ENCODE measurements at regions not wholly inside any gene's neighbourhood (a gene's known extent, or its start where the extent isn't known, plus 50 kb on each side); places are given as distances from the start of the nearest gene placed in this dataset.

- no peak for DNase-seq (ENCODE audit: low read depth in 2 of 2)
Observed at GRCh38 chr11:71201936-71202597, 50.3 kb downstream of the SHANK2 start.

DNA sequence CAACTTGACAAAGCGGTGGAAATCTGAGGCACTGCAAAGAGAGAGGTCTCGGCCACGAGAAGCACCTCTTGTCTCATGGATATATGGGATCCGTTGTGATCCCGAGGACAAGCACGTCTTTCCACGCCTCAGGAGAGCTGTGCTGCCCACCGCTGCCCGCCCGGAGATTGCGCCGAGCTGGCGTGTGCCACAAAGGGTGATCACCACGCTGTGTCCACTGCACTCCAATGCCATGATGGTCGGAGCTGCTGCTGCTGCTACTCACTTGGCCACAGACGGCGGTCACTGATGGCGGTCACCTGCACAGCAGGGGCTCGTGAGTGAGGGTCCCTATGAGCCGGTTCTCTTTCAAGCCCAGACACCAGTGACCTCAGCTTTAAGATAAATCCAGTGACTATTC, 51.1 kb downstream of the SHANK2 start:
- DNase-seq (ENCODE audit: low read depth in 2 of 2), result no peak

DNA sequence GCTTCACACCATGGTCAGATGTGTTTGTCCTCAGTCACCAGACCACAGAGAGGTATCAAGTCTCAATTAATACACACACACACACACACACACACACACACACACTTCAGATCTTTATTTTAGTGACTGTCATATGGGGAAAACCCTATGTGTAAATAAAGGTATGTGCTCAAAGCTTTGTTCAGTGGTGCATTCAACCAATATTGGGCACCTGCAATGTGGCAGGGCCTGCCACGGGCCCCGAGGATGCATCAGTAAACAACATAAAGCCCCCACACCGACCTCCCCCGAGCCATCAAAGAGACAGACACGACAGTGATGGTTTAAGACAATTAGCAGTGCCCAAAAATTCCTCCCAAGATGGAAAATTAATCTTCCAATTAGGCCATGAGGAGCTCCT, 51.6 kb downstream of the SHANK2 start:
- DNase-seq (ENCODE audit: low read depth in 2 of 2), result no peak

GRCh38 chr11:71200172-71200716, 52.1 kb downstream of the SHANK2 start:
- DNase-seq (ENCODE audit: low read depth in 2 of 2), result no peak

DNA sequence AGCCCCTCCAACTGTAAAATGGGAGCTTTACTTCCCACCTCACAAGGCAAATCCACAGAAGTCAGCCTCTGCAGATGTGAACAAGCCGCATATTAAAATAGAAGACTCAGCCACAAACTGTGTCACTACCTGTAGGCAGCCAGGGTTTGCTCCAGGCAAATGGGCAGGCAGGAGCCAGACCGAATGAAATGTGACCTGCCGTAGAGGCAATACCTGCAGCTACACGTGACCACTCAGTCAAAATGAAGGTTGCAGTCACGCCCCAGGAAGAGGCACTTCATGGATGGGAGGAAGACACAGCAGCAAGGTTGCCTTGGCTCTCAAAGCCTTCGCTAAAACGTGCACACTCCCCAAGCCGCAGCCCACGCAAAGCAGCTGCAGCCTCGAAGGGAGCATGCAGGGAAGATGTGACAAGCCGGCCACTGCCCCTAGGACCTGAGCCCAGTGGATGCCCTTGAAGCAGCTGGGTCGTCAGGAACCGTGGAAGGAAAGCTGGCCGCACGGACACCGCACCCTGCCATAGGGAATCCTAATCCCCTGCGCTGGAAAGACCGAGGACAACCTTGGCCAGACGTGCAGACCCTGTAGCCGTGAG, 53.1 kb downstream of the SHANK2 start:
- no peak for DNase-seq (ENCODE audit: low read depth in 2 of 2)

GRCh38 chr11:71198823-71199165, 53.6 kb downstream of the SHANK2 start:
- DNase-seq (ENCODE audit: low read depth in 2 of 2), result no peak

GRCh38 chr11:71198141-71198822, 54.1 kb downstream of the SHANK2 start:
- DNase-seq (ENCODE audit: low read depth in 2 of 2), result no peak

DNA sequence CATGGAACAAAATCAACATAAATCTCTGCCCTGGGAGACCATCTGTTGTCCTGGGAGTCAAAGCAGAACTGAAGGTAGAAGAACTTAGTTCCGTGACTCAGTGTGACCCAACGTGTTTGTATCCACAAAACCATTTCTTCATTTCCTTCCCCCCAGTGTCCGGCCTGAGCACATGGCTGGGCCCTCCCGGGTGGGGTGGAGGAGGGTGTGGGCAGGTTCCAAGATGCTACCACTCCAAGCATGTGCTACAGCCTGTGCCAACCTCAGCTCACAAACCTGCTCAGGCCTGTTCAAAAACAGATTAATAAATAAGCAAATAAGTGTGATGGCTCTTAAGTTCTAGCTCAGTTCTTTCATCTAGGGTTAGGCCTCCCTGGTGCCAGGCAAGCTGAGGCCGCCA, 55.3 kb downstream of the SHANK2 start:
- no peak for DNase-seq (ENCODE audit: low read depth in 2 of 2)

DNA sequence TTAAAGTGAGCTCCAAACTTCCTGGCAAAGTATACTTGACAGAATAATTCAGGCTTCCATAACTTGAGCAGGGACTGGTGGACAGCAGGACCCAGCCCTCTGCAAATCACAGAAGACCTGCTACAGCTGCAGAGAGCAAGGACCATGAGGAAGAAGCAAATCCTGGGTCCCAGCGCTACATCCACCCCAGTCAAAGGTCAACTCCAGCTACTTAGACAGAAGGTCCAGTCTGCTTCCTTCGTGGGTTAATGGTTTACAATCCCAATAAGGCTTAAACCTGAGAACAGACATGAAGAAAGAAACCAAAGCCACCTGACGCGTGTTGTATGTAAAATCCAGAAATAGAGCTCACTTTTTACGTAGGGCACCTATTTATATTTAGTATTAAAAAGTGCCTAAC, 57.7 kb downstream of the SHANK2 start:
- DNase-seq (ENCODE audit: low read depth in 2 of 2), result no peak

DNA sequence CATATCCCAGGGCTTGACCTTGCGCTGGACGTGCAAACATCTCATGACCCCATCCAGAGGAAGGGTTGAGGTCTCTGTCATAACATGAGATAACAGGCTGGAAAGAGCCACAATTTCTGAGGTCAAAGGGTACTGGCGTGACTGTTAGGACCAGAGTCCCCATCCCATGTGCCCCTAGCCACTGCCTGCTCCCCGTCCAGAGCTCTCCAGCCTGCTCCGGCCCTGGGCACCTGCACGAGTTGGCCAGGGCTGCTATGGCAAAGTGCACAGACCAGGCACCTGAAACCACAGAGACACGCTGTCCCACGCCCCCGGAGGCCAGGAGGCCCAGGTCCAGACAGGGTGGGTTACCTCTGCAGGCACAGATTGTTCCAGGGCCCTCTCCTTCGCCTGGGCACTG, 58.9 kb downstream of the SHANK2 start:
- DNase-seq (ENCODE audit: low read depth in 2 of 2), result no peak

GRCh38 chr11:71192629-71193028, 59.7 kb downstream of the SHANK2 start:
- no peak for DNase-seq (ENCODE audit: low read depth in 2 of 2)

GRCh38 chr11:71191201-71191600, 61.2 kb downstream of the SHANK2 start:
- no peak for DNase-seq (ENCODE audit: low read depth in 2 of 2)

GRCh38 chr11:71190551-71190950, 61.8 kb downstream of the SHANK2 start:
- DNase-seq (ENCODE audit: low read depth in 2 of 2), result no peak

DNA sequence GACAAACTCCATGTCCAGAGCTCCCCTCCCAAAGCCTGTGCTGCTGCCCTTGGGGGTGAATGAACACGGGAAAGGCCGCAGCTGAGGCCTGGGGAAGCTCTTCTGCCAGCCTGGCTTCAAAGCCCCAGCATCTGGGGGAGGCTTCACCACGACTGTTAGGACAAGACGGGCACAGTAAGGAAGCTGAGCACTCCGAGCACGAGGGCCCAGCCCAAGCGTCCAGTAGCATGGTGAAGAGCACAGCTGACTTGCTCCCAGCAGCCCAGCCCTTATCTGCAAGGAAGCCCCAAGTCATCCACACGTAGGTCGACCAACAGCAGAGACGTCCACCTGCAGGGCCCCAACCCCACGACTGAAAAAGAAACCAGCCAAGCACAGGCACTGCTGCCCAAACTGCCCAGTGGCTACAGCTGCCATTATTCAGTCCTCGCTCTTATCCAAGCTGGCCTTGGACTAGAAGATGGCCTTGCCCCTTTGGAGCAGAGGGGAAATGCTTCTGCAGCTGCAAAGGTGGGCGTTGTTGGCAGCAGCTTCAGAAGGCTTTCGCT, 62.5 kb downstream of the SHANK2 start:
- no peak for DNase-seq (ENCODE audit: low read depth in 2 of 2)

- DNase-seq (ENCODE audit: low read depth in 2 of 2), result no peak
Observed at GRCh38 chr11:71188886-71189767, 63.2 kb downstream of the SHANK2 start.

DNA sequence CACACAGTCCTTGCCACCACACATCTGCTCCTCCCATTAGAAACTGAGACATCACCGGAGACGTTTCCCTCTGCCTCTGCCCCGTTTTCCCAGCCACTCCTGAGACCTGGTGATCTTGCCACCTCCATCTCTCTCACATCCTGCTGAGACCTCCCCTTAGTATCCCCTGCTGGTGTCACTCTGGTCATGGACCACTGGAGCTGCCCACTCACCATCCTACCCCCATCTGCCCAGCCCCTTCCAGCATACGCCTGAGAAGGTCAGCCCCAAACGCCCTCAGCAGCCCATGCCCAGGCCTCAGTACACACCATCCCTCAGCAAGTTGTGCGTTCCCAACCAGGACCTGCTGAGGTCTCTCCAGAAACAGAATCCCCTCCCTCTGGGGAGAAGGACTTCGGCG, 64.3 kb downstream of the SHANK2 start:
- DNase-seq (ENCODE audit: low read depth in 2 of 2), result no peak

DNA sequence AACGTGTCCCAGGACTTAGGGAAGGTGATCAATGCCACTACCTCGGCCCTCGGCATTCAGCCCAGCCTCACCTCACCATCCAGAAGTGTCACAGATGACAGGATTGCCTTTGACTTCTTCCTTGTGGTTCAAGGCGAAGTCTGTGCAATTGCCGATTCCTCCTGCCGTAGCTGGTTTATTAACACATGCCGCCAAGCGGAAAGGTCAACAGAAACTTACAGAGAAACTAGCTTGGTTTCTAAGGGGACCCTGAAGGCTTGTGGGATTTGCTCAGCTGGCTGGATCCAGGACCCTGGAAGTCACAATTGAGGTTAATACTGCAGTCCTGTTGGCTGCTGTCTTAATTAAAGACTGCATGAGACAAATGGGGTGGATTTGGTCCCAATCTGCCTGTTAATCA, 65.6 kb downstream of the SHANK2 start:
- DNase-seq (ENCODE audit: low read depth in 2 of 2), result no peak

GRCh38 chr11:71185411-71185810, 67.0 kb downstream of the SHANK2 start:
- DNase-seq (ENCODE audit: low read depth in 2 of 2), result no peak

- no peak for DNase-seq (ENCODE audit: low read depth in 2 of 2)
Observed at GRCh38 chr11:71184421-71185210, 67.8 kb downstream of the SHANK2 start.

GRCh38 chr11:71183878-71184277, 68.5 kb downstream of the SHANK2 start:
- no peak for DNase-seq (ENCODE audit: low read depth in 2 of 2)

Measured in dermis microvascular lymphatic vessel endothelial cell (primary cell).